Esophagus (tissue), 2 donors: ENCODE measurements at regions not wholly inside any gene's neighbourhood (a gene's known extent, or its start where the extent isn't known, plus 50 kb on each side); places are given as distances from the start of the nearest gene placed in this dataset.
"Not testable (repeated sequence)": the region's sequence is repeated elsewhere in the genome, so short reads cannot be mapped to it uniquely, and the experiment has no call there.

Source experiments
- H3K27ac ChIP-seq, 2 donors: one replicate each; pipeline ENCODE4 v1.5.1; 2013; ENCODE audit warnings: low read depth in 2 of 2, mild to moderate bottlenecking in 2 of 2, inconsistent platforms in 1 of 2, low read length in 1 of 2, moderate library complexity in 1 of 2
- H3K27me3 ChIP-seq, 2 donors: one replicate each; pipeline ENCODE4 v1.6.1; 2013; ENCODE audit warnings: low read length in 2 of 2, control low read depth in 1 of 2, mild to moderate bottlenecking in 1 of 2; ENCODE audit not compliant: insufficient read depth in 2 of 2, control insufficient read depth in 1 of 2
- H3K36me3 ChIP-seq, 2 donors: one replicate each; pipeline ENCODE4 v1.6.1; 2013; ENCODE audit warnings: low read length in 1 of 2; ENCODE audit not compliant: control insufficient read depth in 2 of 2, insufficient read depth in 2 of 2
- H3K4me1 ChIP-seq, 2 donors: one replicate each; pipeline ENCODE4 v1.6.1; 2013; ENCODE audit warnings: low read length in 1 of 2; ENCODE audit not compliant: control insufficient read depth in 2 of 2, insufficient read depth in 2 of 2
- H3K4me3 ChIP-seq, 2 donors: one replicate each; pipeline ENCODE4 v1.5.1; 2013; ENCODE audit warnings: low read length in 2 of 2, mild to moderate bottlenecking in 2 of 2, low read depth in 1 of 2, moderate library complexity in 1 of 2
- H3K9me3 ChIP-seq, 2 donors: one replicate each; pipeline ENCODE4 v1.6.1; 2013; ENCODE audit warnings: mild to moderate bottlenecking in 2 of 2, low read depth in 1 of 2, low read length in 1 of 2, moderate library complexity in 1 of 2; ENCODE audit not compliant: control insufficient read depth in 2 of 2, insufficient read depth in 1 of 2
- WGBS, 2 donors: extraction: QIAGEN DNeasy Blood & Tissue Kit; methylation state at CpG; one replicate each; pipeline ENCODE4 v1.1.7; 2013; 5-methylcytosine and 5-hydroxymethylcytosine counted together
- donor health status: healthy with polysubstance abuse.
- donor health status: Bipolar disorder and iron deficiency.

DNA sequence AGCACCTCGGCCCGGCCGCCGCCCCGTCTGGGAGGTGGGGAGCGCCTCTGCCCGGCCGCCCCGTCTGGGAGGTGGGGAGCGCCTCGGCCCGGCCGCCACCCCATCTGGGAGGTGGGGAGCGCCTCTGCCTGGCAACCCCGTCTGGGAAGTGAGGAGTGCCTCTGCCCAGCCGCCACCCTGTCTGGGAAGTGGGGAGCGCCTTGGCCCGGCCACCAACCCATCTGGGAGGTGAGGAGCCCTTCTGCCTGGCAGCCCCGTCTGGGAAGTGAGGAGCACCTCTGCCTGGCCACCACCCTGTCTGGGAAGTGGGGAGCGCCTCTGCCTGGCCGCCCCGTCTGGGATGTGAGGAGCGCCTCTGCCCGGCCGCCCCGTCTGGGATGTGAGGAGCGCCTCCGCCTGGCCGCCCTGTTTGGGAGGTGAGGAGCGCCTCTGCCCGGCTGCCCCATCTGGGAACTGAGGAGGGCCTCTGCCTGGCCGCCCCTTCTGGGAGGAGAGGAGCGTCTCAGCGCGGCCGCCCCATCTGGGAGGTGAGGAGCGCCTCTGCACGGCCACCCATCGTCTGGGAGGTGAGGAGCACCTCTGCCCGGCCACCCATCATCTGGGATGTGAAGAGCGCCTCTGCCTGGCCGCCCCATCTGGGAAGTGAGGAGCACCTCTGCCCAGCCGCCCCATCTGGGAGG lies 89.0 kb upstream of the SYT6 start:
- not testable (repeated sequence) for H3K27me3 ChIP-seq, H3K4me1 ChIP-seq, H3K27ac ChIP-seq, H3K4me3 ChIP-seq, H3K9me3 ChIP-seq, H3K36me3 ChIP-seq
- 94% methylated on average over 35 to 43 of the region's 43 CpGs for WGBS, 2 donors

DNA sequence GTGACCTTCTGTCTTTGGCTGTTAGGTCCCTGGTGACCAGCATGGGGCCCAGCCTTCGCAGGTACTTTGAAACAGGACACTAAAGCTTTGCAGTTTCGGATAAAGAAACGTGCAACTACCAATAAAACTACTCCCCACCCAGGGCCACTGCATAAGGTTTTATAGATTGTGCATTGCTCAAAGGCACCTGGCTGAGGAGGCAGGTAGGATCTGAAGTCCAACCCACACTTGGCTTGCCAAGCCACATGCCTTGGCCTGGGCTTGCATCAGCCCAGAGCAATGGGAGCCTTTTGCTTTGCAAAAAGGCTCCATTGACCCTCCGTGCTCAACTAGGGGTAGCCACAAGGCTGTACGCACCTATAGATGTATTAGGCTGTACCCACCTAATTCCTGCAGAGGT lies 84.4 kb upstream of the SYT6 start:
- peaks cover 2 to 7% of the 10 kb centered on the region in 2 donors for H3K4me1 ChIP-seq
- H3K9me3 ChIP-seq: peaks cover 0 to 7% of the 10 kb centered on the region in 2 donors
- no peak overlapping the region for H3K27ac ChIP-seq
- H3K36me3 ChIP-seq: no peaks in the 10 kb centered on the region
- H3K4me3 ChIP-seq: no peak overlapping the region
- WGBS, 2 donors: 51 to 64% methylated on average over 5 of the region's 5 CpGs
- H3K27me3 ChIP-seq: no peaks in the 10 kb centered on the region

GRCh38 chr1:114236517-114236916 lies 82.8 kb upstream of the SYT6 start:
- peaks cover 0 to 2% of the 10 kb centered on the region in 2 donors for H3K9me3 ChIP-seq
- no peak overlapping the region for H3K4me3 ChIP-seq
- H3K27me3 ChIP-seq: no peaks in the 10 kb centered on the region
- H3K4me1 ChIP-seq: peaks cover 2 to 7% of the 10 kb centered on the region in 2 donors
- 62 to 68% methylated on average over 7 of the region's 7 CpGs for WGBS, 2 donors
- H3K36me3 ChIP-seq: no peaks in the 10 kb centered on the region
- no peak overlapping the region for H3K27ac ChIP-seq

GRCh38 chr1:114235960-114236359 lies 82.3 kb upstream of the SYT6 start:
- peaks cover 2 to 7% of the 10 kb centered on the region in 2 donors for H3K4me1 ChIP-seq
- WGBS, 2 donors: 40 to 41% methylated on average over 4 of the region's 4 CpGs
- H3K4me3 ChIP-seq: no peak overlapping the region

DNA sequence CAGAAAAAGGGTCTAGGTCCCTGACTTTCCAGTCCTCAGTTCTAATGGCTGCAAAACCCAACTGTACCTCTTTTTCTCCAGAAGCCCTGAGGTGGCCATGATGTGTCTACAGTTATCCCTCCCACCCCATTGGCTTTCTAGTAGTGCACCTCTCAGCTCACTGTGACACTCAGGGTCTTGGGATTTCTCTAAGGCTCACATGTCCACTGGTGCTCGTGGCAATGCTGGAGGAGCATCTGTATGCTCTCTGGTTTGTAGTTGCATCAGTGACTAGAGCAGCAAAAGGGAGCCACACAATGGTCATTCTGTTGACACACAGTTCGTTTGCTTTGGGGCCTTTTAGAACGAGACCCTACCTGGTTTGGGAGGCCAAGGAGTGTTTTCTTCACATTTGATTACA lies 81.6 kb upstream of the SYT6 start:
- WGBS, 2 donors: 48 to 59% methylated on average over 3 of the region's 3 CpGs

More at GRCh38 chr1:114235960-114236359, 82.3 kb upstream of the SYT6 start:
- H3K36me3 ChIP-seq: no peaks in the 10 kb centered on the region
- no peaks in the 10 kb centered on the region for H3K27me3 ChIP-seq
- H3K27ac ChIP-seq: no peak overlapping the region
- H3K9me3 ChIP-seq: peaks cover 0 to 2% of the 10 kb centered on the region in 2 donors

GRCh38 chr1:114234408-114235124 lies 80.9 kb upstream of the SYT6 start:
- no peaks in the 10 kb centered on the region for H3K27me3 ChIP-seq
- WGBS, 2 donors: 73 to 76% methylated on average over 3 of the region's 3 CpGs
- no peak overlapping the region for H3K4me3 ChIP-seq
- peaks cover 0 to 2% of the 10 kb centered on the region in 2 donors for H3K9me3 ChIP-seq
- peaks cover 2 to 7% of the 10 kb centered on the region in 2 donors for H3K4me1 ChIP-seq
- no peaks in the 10 kb centered on the region for H3K36me3 ChIP-seq
- no peak overlapping the region for H3K27ac ChIP-seq

More for the DNA sequence above, 81.6 kb upstream of the SYT6 start:
- peaks cover 0 to 2% of the 10 kb centered on the region in 2 donors for H3K9me3 ChIP-seq
- H3K27me3 ChIP-seq: no peaks in the 10 kb centered on the region
- H3K27ac ChIP-seq: no peak overlapping the region
- H3K4me1 ChIP-seq: peaks cover 2 to 7% of the 10 kb centered on the region in 2 donors
- no peak overlapping the region for H3K4me3 ChIP-seq
- no peaks in the 10 kb centered on the region for H3K36me3 ChIP-seq

DNA sequence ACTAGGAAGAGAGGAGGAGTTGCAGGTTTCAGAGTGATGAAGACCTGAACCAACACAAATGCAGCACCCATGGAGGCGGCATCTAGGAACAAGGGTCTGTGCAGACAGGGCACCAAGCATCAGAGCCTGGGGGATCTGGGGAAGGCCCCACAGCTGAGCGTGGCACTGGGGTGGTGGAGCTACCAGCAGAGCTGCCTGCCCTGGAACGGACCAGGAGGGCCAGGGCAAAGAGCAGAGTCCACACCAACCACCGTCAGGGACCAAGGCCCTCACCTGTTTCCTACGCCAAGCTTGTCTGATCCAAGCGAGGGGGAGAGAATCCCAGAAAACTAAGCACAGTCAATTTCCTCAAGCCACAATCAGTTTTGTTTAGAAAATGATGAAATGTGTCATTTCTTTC lies 79.0 kb upstream of the SYT6 start:
- H3K27me3 ChIP-seq: no peaks in the 10 kb centered on the region
- no peak overlapping the region for H3K4me3 ChIP-seq
- no peak overlapping the region for H3K27ac ChIP-seq
- H3K36me3 ChIP-seq: no peaks in the 10 kb centered on the region
- H3K4me1 ChIP-seq: peaks cover 0 to 5% of the 10 kb centered on the region in 2 donors
- no peaks in the 10 kb centered on the region for H3K9me3 ChIP-seq
- WGBS, 2 donors: 65 to 83% methylated on average over 6 of the region's 6 CpGs

- H3K27ac ChIP-seq: no peak overlapping the region
- peaks cover 0 to 3% of the 10 kb centered on the region in 2 donors for H3K4me1 ChIP-seq
- no peak overlapping the region for H3K4me3 ChIP-seq
- no peaks in the 10 kb centered on the region for H3K36me3 ChIP-seq
- no peaks in the 10 kb centered on the region for H3K27me3 ChIP-seq
- WGBS, 2 donors: 96 to 98% methylated on average over 4 of the region's 4 CpGs
- H3K9me3 ChIP-seq: no peaks in the 10 kb centered on the region
Observed at GRCh38 chr1:114231301-114231700, 77.6 kb upstream of the SYT6 start.

GRCh38 chr1:114229368-114229767 lies 75.7 kb upstream of the SYT6 start:
- no peak overlapping the region for H3K4me3 ChIP-seq
- H3K9me3 ChIP-seq: no peaks in the 10 kb centered on the region
- WGBS, 2 donors: 87 to 92% methylated on average over 7 of the region's 7 CpGs
- H3K27ac ChIP-seq: no peak overlapping the region
- no peaks in the 10 kb centered on the region for H3K36me3 ChIP-seq
- H3K4me1 ChIP-seq: no peaks in the 10 kb centered on the region
- H3K27me3 ChIP-seq: no peaks in the 10 kb centered on the region

GRCh38 chr1:114227059-114227458 lies 73.4 kb upstream of the SYT6 start:
- 78 to 79% methylated on average over 4 of the region's 4 CpGs for WGBS, 2 donors

More at GRCh38 chr1:114227059-114227458, 73.4 kb upstream of the SYT6 start:
- Histone ChIP-seq H3K4me1 (no peaks in the 10 kb centered on the region), H3K36me3 (no peaks in the 10 kb centered on the region), H3K27ac (no peak overlapping the region), H3K9me3 (no peaks in the 10 kb centered on the region), H3K27me3 (no peaks in the 10 kb centered on the region), H3K4me3 (no peak overlapping the region)
